A549 (cell line): ENCODE measurements at regions not wholly inside any gene's neighbourhood (a gene's known extent, or its start where the extent isn't known, plus 50 kb on each side); places are given as distances from the start of the nearest gene placed in this dataset.

ENCODE experiments used
- ATAC-seq, 2 experiments: fragments of 200-7000 bp in 1 of 2; fragments of >200 bp in 1 of 2; cut with Nextera tagmentation in 1 of 2; cut with Tn5 transposase in 1 of 2; 3 replicates each; pipeline versions ENCODE4 v1.8.0 to v1.9.1; 2018 to 2020; ENCODE audit warnings: mild to moderate bottlenecking in 1 of 2, moderate library complexity in 1 of 2
- CTCF ChIA-PET: fragments of 300-600 bp; sonication (Branson Sonifier 250); formaldehyde crosslinking; extraction: SDS; loops from one replicate; lab custom pipeline; 2021; ENCODE audit warnings: antibody characterized with exemption, inconsistent platforms; lab: Yijun Ruan, JAX
- POLR2A ChIA-PET: fragments of 350-600 bp; formaldehyde crosslinking; extraction: SDS; loops from one replicate; lab custom pipeline; 2021; ENCODE audit warnings: antibody characterized with exemption, inconsistent platforms; lab: Yijun Ruan, JAX
- DNase-seq, 2 experiments: peaks; one replicate each; pipeline versions ENCODE4 v3.0.0 to v3.0.0-alpha.2; 2011 to 2016; ENCODE audit warnings: low read depth in 1 of 2, low spot score in 1 of 2
- FAIRE-seq: peaks from 2 replicates; lab custom pipeline; 2011; peaks lifted over from hg19 to GRCh38; lab: Jason Lieb, UNC
- H3K27ac ChIP-seq, 2 experiments: fragments of >200 bp; sonication (Bioruptor Twin); formaldehyde crosslinking; 3 replicates each; pipeline ENCODE4 v1.5.1; 2016 to 2017
- H3K4me1 ChIP-seq: fragments of >200 bp; sonication (Bioruptor Twin); formaldehyde crosslinking; 3 replicates; pipeline ENCODE4 v1.6.1; 2016
- H3K4me2 ChIP-seq: fragments of >200 bp; sonication (Bioruptor Twin); formaldehyde crosslinking; 3 replicates; pipeline ENCODE4 v1.6.1; 2016
- H3K4me3 ChIP-seq: fragments of >200 bp; sonication (Bioruptor Twin); formaldehyde crosslinking; 3 replicates; pipeline ENCODE4 v1.5.1; 2016
- H3K9me3 ChIP-seq: fragments of >200 bp; sonication (Bioruptor Twin); formaldehyde crosslinking; 3 replicates; pipeline ENCODE4 v1.6.1; 2016
- BHLHE40 ChIP-seq: IDR thresholded peaks from 2 replicates; pipeline ENCODE4 v1.6.1; 2012; ENCODE audit warnings: low read depth, low read length, inconsistent platforms
- CEBPB ChIP-seq, 2 experiments: fragments of >200 bp in 1 of 2; sonication (Bioruptor Twin) in 1 of 2; formaldehyde crosslinking in 1 of 2; IDR thresholded peaks; 2 replicates each; pipeline ENCODE4 v1.6.1; 2012 to 2016
- CHD2 ChIP-seq: fragments of 150-350 bp; IDR thresholded peaks from 2 replicates; pipeline ENCODE4 v1.6.1; 2014; ENCODE audit warnings: low read length; ENCODE audit not compliant: partially characterized antibody
- EHMT2 ChIP-seq: fragments of 200-600 bp; sonication (generic); IDR thresholded peaks from 2 replicates; pipeline ENCODE4 v1.6.1; 2016; ENCODE audit warnings: antibody characterized with exemption, low read depth, mild to moderate bottlenecking, moderate library complexity
- ESRRA ChIP-seq: fragments of 150-350 bp; IDR thresholded peaks from 2 replicates; pipeline ENCODE4 v1.6.1; 2014; ENCODE audit warnings: mild to moderate bottlenecking, low read length, borderline replicate concordance
- FOSB ChIP-seq: fragments of 250-450 bp; sonication (Bioruptor Pico); IDR thresholded peaks from 2 replicates; pipeline ENCODE4 v1.5.0; 2020; ENCODE audit warnings: mild to moderate bottlenecking, moderate library complexity
- FOXS1 ChIP-seq: fragments of 250-450 bp; sonication (Bioruptor Pico); IDR thresholded peaks from 2 replicates; pipeline ENCODE4 v1.5.0; 2020; ENCODE audit warnings: mild to moderate bottlenecking, moderate library complexity
- GATA3 ChIP-seq: IDR thresholded peaks from 2 replicates; pipeline ENCODE4 v1.6.1; 2012; ENCODE audit warnings: borderline replicate concordance
- HDAC2 ChIP-seq: fragments of 200-600 bp; sonication (generic); IDR thresholded peaks from 2 replicates; pipeline ENCODE4 v1.6.1; 2016
- HEYL ChIP-seq: fragments of 250-450 bp; sonication (Bioruptor Pico); IDR thresholded peaks from 2 replicates; pipeline ENCODE4 v1.8.0; 2021; ENCODE audit warnings: mild to moderate bottlenecking, moderate library complexity
- HOXB13 ChIP-seq: fragments of 250-450 bp; sonication (Bioruptor Pico); IDR thresholded peaks from 2 replicates; pipeline ENCODE4 v1.5.0; 2020; ENCODE audit warnings: low read depth, mild to moderate bottlenecking, moderate library complexity
- JUNB ChIP-seq: fragments of >200 bp; sonication (Bioruptor Twin); formaldehyde crosslinking; IDR thresholded peaks from 2 replicates; pipeline ENCODE4 v1.6.1; 2016
- KDM5A ChIP-seq: fragments of 200-600 bp; sonication (generic); IDR thresholded peaks from 2 replicates; pipeline ENCODE4 v1.6.1; 2016; ENCODE audit warnings: antibody characterized with exemption, mild to moderate bottlenecking
- MAFK ChIP-seq: fragments of 450-650 bp; IDR thresholded peaks from 2 replicates; pipeline ENCODE4 v1.6.1; 2014; ENCODE audit not compliant: partially characterized antibody
- MAZ ChIP-seq: fragments of 150-350 bp; IDR thresholded peaks from 2 replicates; pipeline ENCODE4 v1.6.1; 2014; ENCODE audit warnings: antibody characterized with exemption, low read depth, low read length, borderline replicate concordance
- MYC ChIP-seq: IDR thresholded peaks from 2 replicates; pipeline ENCODE4 v1.6.1; 2012; ENCODE audit warnings: mild to moderate bottlenecking, inconsistent platforms, low read length, improper control_type of control experiment, borderline replicate concordance
- NPAS2 ChIP-seq: fragments of 250-450 bp; sonication (Bioruptor Pico); IDR thresholded peaks from 2 replicates; pipeline ENCODE4 v1.8.0; 2022; ENCODE audit warnings: mild to moderate bottlenecking, moderate library complexity, borderline replicate concordance
- POLR2A ChIP-seq: IDR thresholded peaks from 2 replicates; pipeline ENCODE4 v1.6.1; 2012; ENCODE audit warnings: mild to moderate bottlenecking, low read length
- RAD21 ChIP-seq, 2 experiments: fragments of >200 bp in 1 of 2; sonication (Bioruptor Twin) in 1 of 2; formaldehyde crosslinking in 1 of 2; IDR thresholded peaks in 1 of 2; conservative IDR thresholded peaks in 1 of 2; 2 replicates in 1 of 2; 3 replicates in 1 of 2; pipeline ENCODE4 v1.6.1; 2012 to 2018; ENCODE audit warnings: inconsistent platforms in 1 of 2
- RFX5 ChIP-seq: fragments of 450-650 bp; IDR thresholded peaks from 2 replicates; pipeline ENCODE4 v1.7.1; 2014; ENCODE audit warnings: antibody characterized with exemption, mild to moderate bottlenecking, moderate library complexity
- RNF2 ChIP-seq: fragments of 200-600 bp; sonication (generic); IDR thresholded peaks from 2 replicates; pipeline ENCODE4 v1.6.1; 2016; ENCODE audit warnings: low read depth, mild to moderate bottlenecking, antibody characterized with exemption, moderate library complexity, borderline replicate concordance
- SMC3 ChIP-seq: fragments of >200 bp; sonication (Bioruptor Twin); formaldehyde crosslinking; IDR thresholded peaks from 3 replicates; pipeline ENCODE4 v1.6.1; 2018; ENCODE audit warnings: inconsistent platforms
- SREBF2 ChIP-seq: fragments of 450-650 bp; IDR thresholded peaks from 2 replicates; pipeline ENCODE4 v1.6.1; 2014; ENCODE audit warnings: mild to moderate bottlenecking, moderate library complexity
- TFCP2L1 ChIP-seq: fragments of 250-450 bp; sonication (Bioruptor Pico); IDR thresholded peaks from 2 replicates; pipeline ENCODE4 v1.5.0; 2021; ENCODE audit warnings: mild to moderate bottlenecking
- ZC3H11A ChIP-seq: fragments of 450-650 bp; IDR thresholded peaks from 2 replicates; pipeline ENCODE4 v1.6.1; 2014; ENCODE audit warnings: antibody characterized with exemption, mild to moderate bottlenecking
- ZFP36 ChIP-seq: fragments of 450-650 bp; IDR thresholded peaks from 2 replicates; pipeline ENCODE4 v1.6.1; 2014; ENCODE audit warnings: borderline replicate concordance; ENCODE audit not compliant: partially characterized antibody
- ZSCAN20 ChIP-seq: fragments of 250-450 bp; sonication (Bioruptor Pico); IDR thresholded peaks from 2 replicates; pipeline ENCODE4 v1.8.0; 2022; ENCODE audit warnings: mild to moderate bottlenecking, moderate library complexity
- WGBS: methylation state at CpG from one replicate; pipeline ENCODE4 v1.1.6; 2017; ENCODE audit errors: missing lambda C conversion rate; 5-methylcytosine and 5-hydroxymethylcytosine counted together
- TF ChIP-seq, protein P1 (sequence below): fragments of 200-600 bp; sonication (generic); IDR thresholded peaks from 2 replicates; pipeline ENCODE4 v1.6.1; 2016; ENCODE audit warnings: antibody characterized with exemption, mild to moderate bottlenecking, moderate library complexity
- TF ChIP-seq, protein P2 (sequence below): IDR thresholded peaks from 2 replicates; pipeline ENCODE4 v1.6.1; 2012
- TF ChIP-seq, protein P3 (sequence below): fragments of >200 bp; sonication (Bioruptor Twin); formaldehyde crosslinking; IDR thresholded peaks from 2 replicates; pipeline ENCODE4 v1.6.1; 2016
- TF ChIP-seq, protein P4 (sequence below): fragments of 250-450 bp; sonication (Bioruptor Pico); IDR thresholded peaks from 2 replicates; pipeline ENCODE4 v1.5.0; 2020; ENCODE audit warnings: low read depth, mild to moderate bottlenecking, moderate library complexity

DNA sequence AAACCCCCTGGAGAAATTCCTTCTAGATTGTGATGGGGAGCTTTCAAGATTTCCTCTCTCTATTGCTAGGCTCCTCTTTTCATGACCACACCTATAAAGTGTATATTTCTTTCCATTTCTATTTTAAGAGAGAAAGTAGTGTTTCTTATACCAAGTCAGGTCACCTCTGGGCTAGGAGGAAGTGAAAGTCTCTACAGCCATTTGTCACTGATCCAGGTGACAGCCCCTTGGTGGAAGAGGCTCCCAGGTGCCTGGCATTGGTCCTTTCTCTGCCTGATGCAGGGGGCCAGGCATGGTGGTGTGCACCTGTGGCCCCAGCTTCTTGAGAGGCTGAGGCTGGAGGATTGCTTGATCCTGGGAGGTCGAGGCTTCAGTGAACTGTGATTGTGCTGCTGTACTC, 64.7 kb downstream of the DHCR7 start:
- Histone ChIP-seq H3K4me1 (no peaks in the 10 kb centered on the region), H3K27ac (no peak overlapping the region), H3K9me3 (peaks cover 13% of the 10 kb centered on the region; the same call in 2 of the 3 replicates), H3K4me3 (no peak overlapping the region), H3K4me2 (no peak overlapping the region)
- TF ChIP-seq SREBF2 (no peak), KDM5A (no peak), RNF2 (no peak), ZSCAN20 (CRISPR knock-in tag) (no peak), RAD21 (conservative IDR thresholded peaks at IDR 0.05 in 1 of 2, IDR thresholded peaks at IDR 0.05 in 1 of 2) (no peak), BHLHE40 (no peak), GATA3 (no peak), MAZ (no peak), POLR2A (no peak), ZFP36 (no peak), HDAC2 (no peak), CEBPB (IDR thresholded peaks at IDR 0.05) (no peak), CHD2 (no peak), FOSB (CRISPR knock-in tag) (no peak), SMC3 (no peak), TFCP2L1 (no peak)
- TF ChIP-seq, protein P1, sequence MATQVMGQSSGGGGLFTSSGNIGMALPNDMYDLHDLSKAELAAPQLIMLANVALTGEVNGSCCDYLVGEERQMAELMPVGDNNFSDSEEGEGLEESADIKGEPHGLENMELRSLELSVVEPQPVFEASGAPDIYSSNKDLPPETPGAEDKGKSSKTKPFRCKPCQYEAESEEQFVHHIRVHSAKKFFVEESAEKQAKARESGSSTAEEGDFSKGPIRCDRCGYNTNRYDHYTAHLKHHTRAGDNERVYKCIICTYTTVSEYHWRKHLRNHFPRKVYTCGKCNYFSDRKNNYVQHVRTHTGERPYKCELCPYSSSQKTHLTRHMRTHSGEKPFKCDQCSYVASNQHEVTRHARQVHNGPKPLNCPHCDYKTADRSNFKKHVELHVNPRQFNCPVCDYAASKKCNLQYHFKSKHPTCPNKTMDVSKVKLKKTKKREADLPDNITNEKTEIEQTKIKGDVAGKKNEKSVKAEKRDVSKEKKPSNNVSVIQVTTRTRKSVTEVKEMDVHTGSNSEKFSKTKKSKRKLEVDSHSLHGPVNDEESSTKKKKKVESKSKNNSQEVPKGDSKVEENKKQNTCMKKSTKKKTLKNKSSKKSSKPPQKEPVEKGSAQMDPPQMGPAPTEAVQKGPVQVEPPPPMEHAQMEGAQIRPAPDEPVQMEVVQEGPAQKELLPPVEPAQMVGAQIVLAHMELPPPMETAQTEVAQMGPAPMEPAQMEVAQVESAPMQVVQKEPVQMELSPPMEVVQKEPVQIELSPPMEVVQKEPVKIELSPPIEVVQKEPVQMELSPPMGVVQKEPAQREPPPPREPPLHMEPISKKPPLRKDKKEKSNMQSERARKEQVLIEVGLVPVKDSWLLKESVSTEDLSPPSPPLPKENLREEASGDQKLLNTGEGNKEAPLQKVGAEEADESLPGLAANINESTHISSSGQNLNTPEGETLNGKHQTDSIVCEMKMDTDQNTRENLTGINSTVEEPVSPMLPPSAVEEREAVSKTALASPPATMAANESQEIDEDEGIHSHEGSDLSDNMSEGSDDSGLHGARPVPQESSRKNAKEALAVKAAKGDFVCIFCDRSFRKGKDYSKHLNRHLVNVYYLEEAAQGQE = no peak
- TF ChIP-seq, protein P2, sequence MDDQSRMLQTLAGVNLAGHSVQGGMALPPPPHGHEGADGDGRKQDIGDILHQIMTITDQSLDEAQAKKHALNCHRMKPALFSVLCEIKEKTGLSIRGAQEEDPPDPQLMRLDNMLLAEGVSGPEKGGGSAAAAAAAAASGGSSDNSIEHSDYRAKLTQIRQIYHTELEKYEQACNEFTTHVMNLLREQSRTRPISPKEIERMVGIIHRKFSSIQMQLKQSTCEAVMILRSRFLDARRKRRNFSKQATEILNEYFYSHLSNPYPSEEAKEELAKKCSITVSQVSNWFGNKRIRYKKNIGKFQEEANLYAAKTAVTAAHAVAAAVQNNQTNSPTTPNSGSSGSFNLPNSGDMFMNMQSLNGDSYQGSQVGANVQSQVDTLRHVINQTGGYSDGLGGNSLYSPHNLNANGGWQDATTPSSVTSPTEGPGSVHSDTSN = no peak
- TF ChIP-seq, protein P3, sequence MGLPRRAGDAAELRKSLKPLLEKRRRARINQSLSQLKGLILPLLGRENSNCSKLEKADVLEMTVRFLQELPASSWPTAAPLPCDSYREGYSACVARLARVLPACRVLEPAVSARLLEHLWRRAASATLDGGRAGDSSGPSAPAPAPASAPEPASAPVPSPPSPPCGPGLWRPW = no peak
- TF ChIP-seq, protein P4, sequence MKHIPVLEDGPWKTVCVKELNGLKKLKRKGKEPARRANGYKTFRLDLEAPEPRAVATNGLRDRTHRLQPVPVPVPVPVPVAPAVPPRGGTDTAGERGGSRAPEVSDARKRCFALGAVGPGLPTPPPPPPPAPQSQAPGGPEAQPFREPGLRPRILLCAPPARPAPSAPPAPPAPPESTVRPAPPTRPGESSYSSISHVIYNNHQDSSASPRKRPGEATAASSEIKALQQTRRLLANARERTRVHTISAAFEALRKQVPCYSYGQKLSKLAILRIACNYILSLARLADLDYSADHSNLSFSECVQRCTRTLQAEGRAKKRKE (CRISPR knock-in tag) = no peak
- ChIA-PET CTCF (interaction anchor here (1.2 kb wide), 1 partner anchor 11 kb away, joined by 5 read pairs; no protein-coding TSS in a partner anchor), POLR2A (no interaction called here)
- DNase-seq (no peak), FAIRE-seq (no peak), ATAC-seq (no peak)
- WGBS = 0% methylated on average over 1 of the region's 1 CpG

DNA sequence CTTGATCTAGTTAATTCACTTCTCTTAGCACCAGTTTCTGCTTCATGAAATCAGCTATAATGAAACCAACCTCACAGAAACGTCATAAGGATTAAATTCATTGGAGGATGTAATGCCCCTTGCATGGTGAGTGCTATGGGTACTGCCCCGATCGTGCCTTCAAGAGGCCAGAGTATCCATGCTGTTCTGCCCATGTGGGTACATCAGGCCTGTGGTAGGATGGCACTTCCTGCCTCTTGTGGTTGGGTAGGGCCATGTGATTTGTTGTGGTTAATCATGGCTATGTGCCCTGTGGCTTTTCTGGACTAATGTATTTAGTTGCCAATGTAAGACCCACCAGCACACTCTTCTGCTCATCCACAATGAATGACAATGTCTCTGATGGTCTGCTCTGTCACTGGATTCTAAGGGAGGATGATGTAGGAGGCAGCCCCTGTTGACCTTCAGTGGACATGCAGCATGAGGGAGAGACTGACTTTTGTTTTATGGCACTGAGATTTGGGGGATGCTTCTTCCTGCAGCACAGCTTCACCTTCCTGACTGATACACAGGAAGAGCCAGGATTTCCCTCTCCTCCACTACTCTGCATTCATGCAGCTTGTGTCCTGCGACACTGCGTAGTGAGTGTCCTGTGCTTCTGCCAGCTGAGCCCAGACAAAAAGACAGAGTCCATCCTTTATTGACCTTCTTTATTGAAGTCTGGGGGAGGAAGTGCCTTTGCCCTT, 66.2 kb downstream of the DHCR7 start:
- TF ChIP-seq NPAS2 (CRISPR knock-in tag) = no peak
- TF ChIP-seq HOXB13 (CRISPR knock-in tag) = no peak
- no peak for TF ChIP-seq FOXS1 (CRISPR knock-in tag)
- TF ChIP-seq JUNB = no peak
- TF ChIP-seq ESRRA = no peak
- TF ChIP-seq HEYL (CRISPR knock-in tag) = no peak
- TF ChIP-seq ZC3H11A = no peak
- TF ChIP-seq RFX5 = no peak
- no peak for TF ChIP-seq GATA3
- TF ChIP-seq KDM5A = no peak
- TF ChIP-seq MYC = no peak
- no peak for TF ChIP-seq TFCP2L1
- no peak for TF ChIP-seq CHD2
- TF ChIP-seq MAFK = no peak
- TF ChIP-seq, protein P4 (CRISPR knock-in tag) = no peak
- no peak for TF ChIP-seq EHMT2
- TF ChIP-seq, all 56 proteins: peak for 0
- no peak for FAIRE-seq
- ChIA-PET POLR2A (no interaction called here), CTCF (interaction anchor here (0.9 to 1.2 kb wide), 3 partner anchors 8 to 15 kb away, joined by 3 to 6 read pairs (median 5); no protein-coding TSS in a partner anchor)
- Histone ChIP-seq H3K4me1 (no peaks in the 10 kb centered on the region), H3K4me3 (no peak overlapping the region), H3K27ac (no peak overlapping the region), H3K4me2 (no peak overlapping the region), H3K9me3 (0 out of 3 replicates have a peak, but pooled peaks cover 3% of the 10 kb centered on the region)
- no peak for DNase-seq
- WGBS = 44% methylated on average over 5 of the region's 5 CpGs
- ATAC-seq = no peak
